NCI-H446 (cell line): ENCODE measurements at regions not wholly inside any gene's neighbourhood (a gene's known extent, or its start where the extent isn't known, plus 50 kb on each side); places are given as distances from the start of the nearest gene placed in this dataset.
"Not testable (repeated sequence)": the region's sequence is repeated elsewhere in the genome, so short reads cannot be mapped to it uniquely, and the experiment has no call there.

Experiments
- DNase-seq, 2 experiments: peaks; one replicate each; lab custom pipeline; 2025; lab: John Stamatoyannopoulos, UW

- not testable (repeated sequence) for DNase-seq
Observed at GRCh38 chr7:68899156-68899555, 699.1 kb upstream of the AUTS2 start.

GRCh38 chr7:68900096-68900495 lies 698.2 kb upstream of the AUTS2 start:
- DNase-seq, result no peak

GRCh38 chr7:68904630-68905029 lies 693.6 kb upstream of the AUTS2 start:
- DNase-seq, result no peak

GRCh38 chr7:68911754-68912153 lies 686.5 kb upstream of the AUTS2 start:
- no peak for DNase-seq

DNA sequence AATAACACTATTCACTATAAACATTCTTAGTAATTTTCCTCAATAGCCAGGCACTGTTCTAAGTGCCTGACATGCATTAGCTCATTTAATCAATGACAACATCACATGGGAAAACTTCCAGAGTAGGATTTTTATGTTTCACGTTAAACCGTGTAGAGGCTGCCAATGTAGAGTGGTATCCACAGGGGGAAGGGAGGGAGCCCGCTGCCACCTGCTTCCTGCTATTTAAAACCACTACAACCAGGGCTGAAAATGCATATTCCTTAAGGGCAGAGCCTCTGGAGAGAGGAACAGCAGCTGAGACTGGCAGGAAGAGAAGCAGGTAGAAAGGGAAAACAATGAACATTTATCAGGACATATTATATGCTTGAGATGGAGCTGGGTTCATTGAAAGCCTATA lies 684.3 kb upstream of the AUTS2 start:
- DNase-seq, result no peak

GRCh38 chr7:68917041-68917651 lies 681.1 kb upstream of the AUTS2 start:
- no peak for DNase-seq

DNA sequence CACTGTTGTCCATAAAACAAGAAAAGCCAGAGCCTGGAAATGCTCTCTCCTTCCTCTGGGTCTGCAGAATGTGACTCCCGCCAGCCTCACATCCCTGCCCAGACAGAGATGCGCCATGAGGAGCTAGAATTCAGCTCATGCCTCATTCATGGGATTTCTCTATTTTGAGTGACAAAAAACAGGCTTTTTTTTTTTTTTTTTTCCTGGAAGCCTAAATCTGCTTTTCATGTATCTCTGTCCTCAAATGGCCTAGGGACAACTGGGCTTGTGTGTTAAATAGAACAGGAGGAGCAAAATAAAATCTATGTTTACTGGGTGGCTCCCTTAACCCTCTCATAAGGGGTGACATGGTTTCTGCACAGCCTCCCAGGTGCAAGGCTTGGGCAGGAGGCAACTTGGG lies 679.7 kb upstream of the AUTS2 start:
- no peak for DNase-seq

DNA sequence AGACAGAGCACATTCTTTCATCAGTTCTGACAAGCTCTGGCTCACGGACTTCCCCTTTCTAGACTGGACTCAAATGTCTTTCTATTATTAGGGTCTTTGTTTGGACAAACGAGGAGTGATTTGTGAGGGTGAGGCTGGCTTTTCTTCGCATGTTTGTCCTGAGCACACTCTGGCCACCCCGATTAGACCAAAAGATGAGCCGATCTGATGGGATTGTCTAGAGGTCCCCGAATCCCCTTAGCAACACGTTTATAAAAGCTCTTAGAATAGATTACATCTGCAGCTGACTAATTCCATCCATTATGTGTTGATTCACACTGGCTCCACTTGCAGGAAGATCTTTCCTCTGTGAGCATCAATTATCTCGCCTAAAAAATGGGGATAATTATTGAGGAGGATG lies 675.4 kb upstream of the AUTS2 start:
- no peak for DNase-seq

- DNase-seq, result no peak
Observed at GRCh38 chr7:68925241-68925640, 673.0 kb upstream of the AUTS2 start.

- no peak for DNase-seq
Observed at GRCh38 chr7:68929781-68930261, 668.5 kb upstream of the AUTS2 start.

- no peak for DNase-seq
Observed at GRCh38 chr7:68936471-68937035, 661.7 kb upstream of the AUTS2 start.

- DNase-seq, result no peak
Observed at GRCh38 chr7:68938151-68938550, 660.1 kb upstream of the AUTS2 start.

GRCh38 chr7:68943786-68944185 lies 654.5 kb upstream of the AUTS2 start:
- no peak for DNase-seq

GRCh38 chr7:68955656-68956055 lies 642.6 kb upstream of the AUTS2 start:
- no peak for DNase-seq

- DNase-seq, result no peak
Observed at GRCh38 chr7:68958571-68958970, 639.7 kb upstream of the AUTS2 start.

DNA sequence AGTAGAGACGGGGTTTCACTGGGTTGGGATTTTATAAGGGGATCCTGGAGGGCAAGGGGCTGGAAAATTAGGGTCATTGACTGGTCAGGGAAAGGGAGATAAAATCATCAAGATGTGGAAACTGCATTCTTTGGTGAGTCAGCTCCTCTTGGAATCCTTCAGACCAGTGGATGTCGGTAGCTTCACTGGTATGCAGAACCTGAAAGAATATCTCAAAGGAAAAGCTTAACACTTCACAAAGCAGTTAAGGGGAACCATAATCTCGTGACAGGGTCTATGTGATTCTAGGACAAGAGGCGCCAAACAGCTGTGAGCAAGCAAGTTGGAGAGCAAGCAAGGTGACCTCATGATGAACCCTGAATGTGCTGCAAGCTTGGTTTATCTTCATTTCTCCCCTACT lies 634.7 kb upstream of the AUTS2 start:
- no peak for DNase-seq

DNA sequence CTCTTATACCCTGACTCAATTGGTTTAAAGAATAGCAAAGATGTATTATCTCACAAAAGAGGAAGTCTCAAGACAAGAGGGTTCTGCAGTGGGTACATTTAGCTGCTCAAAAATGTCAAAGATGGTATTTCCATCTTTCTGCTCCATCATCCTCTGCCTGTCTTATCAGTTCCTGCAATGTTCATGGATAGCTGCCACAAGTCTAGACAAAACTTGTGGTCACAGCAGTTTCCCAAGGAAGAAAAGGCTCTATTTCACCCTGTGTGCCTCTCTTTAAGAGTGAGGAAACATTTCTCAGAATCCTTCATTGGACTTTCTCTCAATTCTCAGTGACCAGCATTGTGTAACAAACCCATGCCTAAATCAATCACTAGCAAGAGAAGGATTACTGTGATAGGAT lies 634.2 kb upstream of the AUTS2 start:
- no peak for DNase-seq

DNA sequence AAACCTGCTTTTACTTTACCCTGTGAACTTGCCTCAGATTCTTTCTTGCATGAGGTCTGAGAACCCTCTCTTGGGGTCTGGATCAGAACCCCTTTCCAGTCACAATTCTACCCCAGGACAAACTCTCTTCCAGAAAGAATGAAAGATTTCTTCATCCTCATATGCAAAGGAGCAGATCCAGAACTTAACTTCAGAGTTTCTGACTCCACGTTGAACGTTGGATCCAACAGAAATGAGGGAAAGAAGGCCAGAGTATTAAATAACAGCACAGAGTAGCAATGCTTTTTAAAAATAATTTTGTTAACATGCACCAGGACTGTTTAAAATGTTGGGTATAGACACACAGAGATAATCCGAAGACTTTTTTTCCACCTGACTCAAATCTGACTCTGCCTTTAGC lies 632.9 kb upstream of the AUTS2 start:
- no peak for DNase-seq

DNA sequence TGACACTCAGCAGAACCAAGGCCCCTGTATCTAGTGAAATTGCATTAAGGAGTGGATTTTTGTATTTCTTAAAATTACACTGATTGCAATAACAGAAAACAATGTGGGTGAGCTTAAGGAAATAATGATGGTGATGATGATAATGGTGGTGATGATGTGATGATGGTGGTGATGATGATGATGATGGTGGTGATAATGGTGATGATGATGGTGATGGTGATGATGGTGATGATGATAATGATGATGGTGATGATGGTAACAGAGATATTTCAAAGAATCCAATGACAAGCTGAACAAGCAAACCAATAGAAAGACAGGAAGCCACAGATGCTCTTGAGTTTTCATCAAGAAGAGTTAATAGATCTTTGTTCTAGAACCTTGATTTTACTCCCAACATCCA lies 630.7 kb upstream of the AUTS2 start:
- DNase-seq, result no peak

- no peak for DNase-seq
Observed at GRCh38 chr7:68969571-68969970, 628.7 kb upstream of the AUTS2 start.

DNA sequence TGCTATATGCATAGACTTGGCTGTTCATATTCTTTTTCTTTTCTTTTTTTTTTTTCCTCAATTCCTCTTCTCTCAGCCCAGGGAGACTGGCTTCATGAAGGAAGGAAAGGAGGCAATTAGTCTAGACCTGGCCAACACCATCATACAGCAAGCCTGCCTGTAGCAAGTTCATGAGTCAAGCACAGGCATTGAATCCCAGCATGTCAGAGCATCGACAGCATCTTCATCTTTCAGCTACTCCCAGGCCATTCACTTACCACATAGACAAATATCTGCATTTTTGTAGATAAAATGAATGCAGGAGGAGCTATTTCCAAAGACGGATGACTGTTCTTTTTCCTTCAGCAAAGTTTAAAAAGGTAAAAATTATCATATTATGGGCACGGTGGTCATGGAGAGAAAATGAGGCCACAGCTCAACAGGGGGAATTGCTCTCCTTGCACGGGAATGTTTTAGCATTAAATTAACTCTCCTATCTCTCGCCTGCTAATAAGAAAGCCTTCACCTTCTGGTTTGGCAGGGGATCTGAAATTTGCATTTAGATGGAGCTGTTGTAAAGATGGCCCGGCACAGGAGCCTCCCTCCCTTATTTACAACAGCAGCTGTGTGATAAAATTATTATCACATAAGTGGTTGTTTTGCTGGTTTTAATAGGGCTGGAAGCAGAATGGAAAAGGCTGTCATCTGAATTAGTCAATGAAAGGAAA lies 626.5 kb upstream of the AUTS2 start:
- DNase-seq, result no peak

DNA sequence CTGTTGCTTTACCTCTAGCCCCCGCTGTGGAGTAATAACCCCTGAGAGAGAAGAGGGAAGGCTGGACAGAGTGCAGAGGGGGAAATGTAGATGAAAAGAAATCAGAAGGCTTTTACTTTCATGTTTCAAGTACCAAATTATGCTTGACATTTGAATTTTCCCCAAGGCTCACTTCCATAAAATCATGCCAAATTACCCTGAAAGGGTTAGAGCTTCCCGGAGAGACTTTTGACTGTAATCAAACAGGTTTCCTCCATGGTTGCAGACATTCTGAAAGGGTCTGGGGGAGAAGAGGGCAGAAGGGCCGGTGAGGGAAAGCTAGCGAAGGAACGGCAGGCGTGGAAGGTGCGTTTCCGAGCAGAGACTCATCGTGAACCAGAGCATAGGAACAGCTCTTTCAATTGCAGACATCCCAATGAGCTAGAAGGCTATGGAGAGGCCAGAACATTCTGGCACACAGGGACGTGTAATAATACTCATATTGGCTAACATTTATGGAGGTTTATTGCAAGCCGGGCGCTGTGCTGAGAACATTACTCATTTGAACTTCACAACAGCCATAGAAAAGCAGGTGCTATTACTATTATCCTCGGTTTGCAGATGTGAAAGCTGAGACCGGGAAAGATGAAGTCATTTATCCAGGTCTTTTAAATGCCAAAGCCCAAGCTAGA lies 620.8 kb upstream of the AUTS2 start:
- no peak for DNase-seq

GRCh38 chr7:68978710-68979109 lies 619.6 kb upstream of the AUTS2 start:
- no peak for DNase-seq
